Astrocyte of the spinal cord (primary cell): ENCODE measurements at regions not wholly inside any gene's neighbourhood (a gene's known extent, or its start where the extent isn't known, plus 50 kb on each side); places are given as distances from the start of the nearest gene placed in this dataset.
A peak's percentile ranks its signal among the peaks of the same experiment; 100 is the strongest.
"Not testable (repeated sequence)": the region's sequence is repeated elsewhere in the genome, so short reads cannot be mapped to it uniquely, and the experiment has no call there.

Experiments
- DNase-seq: peaks from one replicate; pipeline ENCODE4 v3.0.0; 2011; ENCODE audit warnings: low read depth, low spot score
- H3K4me3 ChIP-seq: 2 replicates; pipeline ENCODE4 v1.5.1; 2011; ENCODE audit warnings: low read depth, mild to moderate bottlenecking, low read length, moderate library complexity
- CTCF ChIP-seq: IDR thresholded peaks from 2 replicates; pipeline ENCODE4 v1.5.1; 2012; ENCODE audit warnings: low read depth, mild to moderate bottlenecking, low read length, inconsistent platforms
- in situ Hi-C: cut with HindIII; loops from 2 replicates; pipeline ENCODE4 v1.10.0; 2017; ENCODE audit warnings: low sequenced_read_pairs

GRCh38 chr20:4635781-4636180, 50.5 kb upstream of the PRNP start:
- H3K4me3 ChIP-seq = no peak overlapping the region
- TF ChIP-seq CTCF = no peak
- in situ Hi-C loops = no loop called here
- DNase-seq = no peak

- in situ Hi-C loops = no loop called here
- DNase-seq = no peak
- no peak for TF ChIP-seq CTCF
- no peak overlapping the region for H3K4me3 ChIP-seq
These were observed 50.9 kb upstream of the PRNP start for GRCh38 chr20:4635342-4635741.

GRCh38 chr20:4633780-4634179, 52.5 kb upstream of the PRNP start:
- in situ Hi-C loops = no loop called here
- DNase-seq = peak; percentile 65

GRCh38 chr20:4633379-4633778, 52.9 kb upstream of the PRNP start:
- TF ChIP-seq CTCF = no peak
- in situ Hi-C loops = no loop called here
- no peak overlapping the region for H3K4me3 ChIP-seq
- no peak for DNase-seq

More at GRCh38 chr20:4633780-4634179, 52.5 kb upstream of the PRNP start:
- no peak overlapping the region for H3K4me3 ChIP-seq
- no peak for TF ChIP-seq CTCF

- in situ Hi-C loops = no loop called here
- no peak for DNase-seq
- no peak for TF ChIP-seq CTCF
- H3K4me3 ChIP-seq = no peak overlapping the region
These were observed 53.4 kb upstream of the PRNP start for GRCh38 chr20:4632876-4633275.

GRCh38 chr20:4626228-4626627, 60.0 kb upstream of the PRNP start:
- in situ Hi-C loops = no loop called here
- TF ChIP-seq CTCF = no peak
- no peak for DNase-seq
- H3K4me3 ChIP-seq = no peak overlapping the region

GRCh38 chr20:4625687-4626086, 60.6 kb upstream of the PRNP start:
- TF ChIP-seq CTCF = no peak
- DNase-seq = no peak
- in situ Hi-C loops = no loop called here
- H3K4me3 ChIP-seq = no peak overlapping the region

GRCh38 chr20:4624675-4625336, 61.5 kb upstream of the PRNP start:
- H3K4me3 ChIP-seq, in situ Hi-C loops, DNase-seq: not testable (repeated sequence)

GRCh38 chr20:4619144-4619543, 67.1 kb upstream of the PRNP start:
- H3K4me3 ChIP-seq, DNase-seq, in situ Hi-C loops: not testable (repeated sequence)
